WTC11 (cell line): ENCODE measurements at regions not wholly inside any gene's neighbourhood (a gene's known extent, or its start where the extent isn't known, plus 50 kb on each side); places are given as distances from the start of the nearest gene placed in this dataset.

Source experiments
- ATAC-seq: fragments of 200-7000 bp; cut with Tn5 transposase; 2 replicates; pipeline ENCODE4 v1.10.0; 2021; ENCODE audit warnings: mild to moderate bottlenecking, moderate library complexity
- CTCF ChIA-PET: fragments of 300-600 bp; sonication (Branson Sonifier 250); formaldehyde crosslinking; loops from one replicate; lab custom pipeline; 2021; ENCODE audit warnings: antibody characterized with exemption; lab: Charles Lee
- POLR2A ChIA-PET: fragments of 350-600 bp; sonication (Branson Sonifier 250); formaldehyde crosslinking; loops from one replicate; lab custom pipeline; 2021; ENCODE audit warnings: antibody characterized with exemption; lab: Charles Lee
- DNase-seq: peaks from one replicate; pipeline ENCODE4 v3.0.0; 2021; ENCODE audit warnings: low spot score
- H3K27ac Mint-ChIP-seq: 2 replicates; pipeline ENCODE4 v1.8.0; 2021; ENCODE audit warnings: mixed read lengths
- H3K27me3 Mint-ChIP-seq: 2 replicates; pipeline ENCODE4 v1.8.0; 2021; ENCODE audit warnings: low read depth, mild to moderate bottlenecking, moderate library complexity, mixed read lengths
- H3K36me3 Mint-ChIP-seq: 2 replicates; pipeline ENCODE4 v1.8.0; 2021; ENCODE audit warnings: mixed read lengths
- H3K4me1 Mint-ChIP-seq: 2 replicates; pipeline ENCODE4 v1.8.0; 2022; ENCODE audit warnings: mixed read lengths
- H3K4me3 Mint-ChIP-seq: 2 replicates; pipeline ENCODE4 v1.8.0; 2021; ENCODE audit warnings: mild to moderate bottlenecking, moderate library complexity, mixed read lengths
- H3K9me3 Mint-ChIP-seq: 2 replicates; pipeline ENCODE4 v1.8.0; 2021; ENCODE audit warnings: mixed read lengths
- ATF1 ChIP-seq: sonication (generic); formaldehyde crosslinking; IDR thresholded peaks from 2 replicates; pipeline ENCODE4 v1.8.1; 2023; ENCODE audit warnings: mild to moderate bottlenecking, moderate library complexity, missing genetic modification reagents
- CREB1 ChIP-seq: sonication (generic); formaldehyde crosslinking; IDR thresholded peaks from 2 replicates; pipeline ENCODE4 v1.8.0; 2023; ENCODE audit warnings: mild to moderate bottlenecking, missing genetic modification reagents
- ESRRA ChIP-seq: sonication (generic); formaldehyde crosslinking; IDR thresholded peaks from 2 replicates; pipeline ENCODE4 v1.8.1; 2022; ENCODE audit warnings: mild to moderate bottlenecking, missing genetic modification reagents, borderline replicate concordance
- FOXP1 ChIP-seq: sonication (generic); formaldehyde crosslinking; IDR thresholded peaks from 2 replicates; pipeline ENCODE4 v1.8.0; 2022; ENCODE audit warnings: missing genetic modification reagents, mild to moderate bottlenecking, moderate library complexity, borderline replicate concordance
- GABPB1 ChIP-seq: sonication (generic); formaldehyde crosslinking; IDR thresholded peaks from 2 replicates; pipeline ENCODE4 v1.8.1; 2023; ENCODE audit warnings: mild to moderate bottlenecking, missing genetic modification reagents
- JUN ChIP-seq: sonication (generic); formaldehyde crosslinking; IDR thresholded peaks from 2 replicates; pipeline ENCODE4 v1.8.0; 2023; ENCODE audit warnings: mild to moderate bottlenecking, missing genetic modification reagents
- NFATC4 ChIP-seq: fragments of 250-450 bp; sonication (Bioruptor Pico); IDR thresholded peaks from 2 replicates; pipeline ENCODE4 v1.9.0; 2021; ENCODE audit warnings: mild to moderate bottlenecking
- NR1H2 ChIP-seq: sonication (generic); formaldehyde crosslinking; IDR thresholded peaks from 2 replicates; pipeline ENCODE4 v1.9.0; 2021; ENCODE audit warnings: mild to moderate bottlenecking, moderate library complexity, missing genetic modification reagents
- NR3C1 ChIP-seq: sonication (generic); formaldehyde crosslinking; conservative IDR thresholded peaks from 2 replicates; pipeline ENCODE4 v1.8.1; 2023; ENCODE audit warnings: low read depth, mild to moderate bottlenecking, missing genetic modification reagents
- TEAD1 ChIP-seq: sonication (generic); formaldehyde crosslinking; IDR thresholded peaks from 2 replicates; pipeline ENCODE4 v1.8.0; 2022; ENCODE audit warnings: mild to moderate bottlenecking, missing genetic modification reagents
- ZNF423 ChIP-seq: fragments of 250-450 bp; sonication (Bioruptor Pico); IDR thresholded peaks from 2 replicates; pipeline ENCODE4 v2.1.2; 2022; ENCODE audit warnings: mild to moderate bottlenecking, moderate library complexity
- TF ChIP-seq, protein P1 (sequence below): fragments of 250-450 bp; sonication (Bioruptor Pico); IDR thresholded peaks from 2 replicates; pipeline ENCODE4 v2.1.2; 2022; ENCODE audit warnings: mild to moderate bottlenecking, moderate library complexity
- TF ChIP-seq, protein P2 (sequence below): fragments of 200-600 bp; IDR thresholded peaks from 2 replicates; pipeline ENCODE4 v1.8.0; 2022; ENCODE audit warnings: antibody characterized with exemption
- TF ChIP-seq, protein P3 (sequence below): fragments of 250-450 bp; sonication (Bioruptor Pico); IDR thresholded peaks from 2 replicates; pipeline ENCODE4 v1.8.0; 2021; ENCODE audit warnings: mild to moderate bottlenecking
- TF ChIP-seq, protein P4 (sequence below): fragments of 250-450 bp; sonication (Bioruptor Pico); IDR thresholded peaks from 2 replicates; pipeline ENCODE4 v1.9.0; 2021; ENCODE audit warnings: mild to moderate bottlenecking

DNA sequence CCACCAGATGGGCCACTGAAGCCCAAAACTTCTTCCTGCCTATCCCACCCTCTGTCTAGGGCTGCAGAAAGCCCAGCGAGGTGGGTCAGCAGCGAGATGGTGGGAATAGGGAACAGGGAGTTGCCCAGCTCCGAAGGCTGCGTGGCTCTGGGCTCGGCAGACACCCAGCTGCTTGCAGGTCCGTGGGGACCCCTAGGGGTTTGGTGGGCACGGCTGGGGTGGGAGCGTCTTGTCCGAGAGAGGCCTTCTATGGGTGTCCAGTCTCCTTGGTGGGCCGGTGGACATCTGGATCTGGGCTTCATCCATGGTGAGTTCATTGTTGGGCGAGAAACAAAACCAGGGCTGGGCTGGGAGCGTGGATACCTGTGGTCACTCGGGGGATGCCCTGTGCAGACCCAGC is 1211.0 kb downstream of the BRD1 start:
- Mint-ChIP-seq H3K4me1 (no peaks in the 10 kb centered on the region), H3K4me3 (no peak overlapping the region), H3K36me3 (no peaks in the 10 kb centered on the region), H3K9me3 (no peaks in the 10 kb centered on the region), H3K27ac (no peak overlapping the region), H3K27me3 (no peaks in the 10 kb centered on the region)
- ChIA-PET POLR2A (no interaction called here), CTCF (no interaction called here)
- no peak for TF ChIP-seq CREB1 (CRISPR knock-in tag)
- DNase-seq, result no peak
- ATAC-seq, result no peak

DNA sequence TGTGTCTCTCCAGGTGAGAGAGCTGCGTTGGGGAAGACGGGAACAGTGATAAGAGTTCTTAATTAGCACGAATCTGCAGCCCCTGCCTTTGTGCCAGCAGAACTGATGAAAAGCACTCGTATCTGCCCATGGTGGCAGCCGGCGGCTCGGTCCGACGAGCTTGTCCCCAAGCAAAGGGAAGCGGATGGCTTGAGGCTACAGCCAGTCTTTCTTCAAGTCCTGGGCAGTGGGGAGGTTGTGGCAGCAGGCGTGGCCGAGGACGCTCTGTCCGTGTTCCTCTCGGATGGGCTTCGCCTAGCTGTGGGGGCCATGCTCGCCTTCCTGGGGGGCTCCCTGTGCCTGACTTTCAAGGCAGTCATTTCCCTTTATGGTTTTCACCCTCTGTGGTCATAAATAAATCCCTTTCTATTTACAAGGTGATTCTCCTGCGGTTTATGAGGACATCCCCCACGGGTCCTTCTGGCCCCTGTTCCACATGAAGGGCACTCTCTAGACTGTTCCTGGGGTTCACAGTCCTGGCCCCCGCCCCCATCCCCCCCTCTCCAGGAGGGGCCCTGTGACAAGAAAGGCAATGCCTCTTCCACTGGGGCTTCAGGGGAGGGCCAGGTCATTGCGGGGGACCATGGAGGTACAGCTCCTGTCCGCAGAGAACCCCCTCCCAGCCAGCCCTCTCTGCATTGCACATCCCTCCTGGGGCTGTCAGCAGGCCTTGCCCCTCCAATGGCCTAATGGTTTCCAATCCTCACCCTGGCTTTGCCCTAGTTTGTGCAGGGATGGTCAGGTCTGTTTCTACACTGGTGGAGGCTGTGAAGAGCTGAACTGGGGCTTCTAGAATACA is 1212.3 kb downstream of the BRD1 start:
- POLR2A ChIA-PET, result no interaction called here

DNA sequence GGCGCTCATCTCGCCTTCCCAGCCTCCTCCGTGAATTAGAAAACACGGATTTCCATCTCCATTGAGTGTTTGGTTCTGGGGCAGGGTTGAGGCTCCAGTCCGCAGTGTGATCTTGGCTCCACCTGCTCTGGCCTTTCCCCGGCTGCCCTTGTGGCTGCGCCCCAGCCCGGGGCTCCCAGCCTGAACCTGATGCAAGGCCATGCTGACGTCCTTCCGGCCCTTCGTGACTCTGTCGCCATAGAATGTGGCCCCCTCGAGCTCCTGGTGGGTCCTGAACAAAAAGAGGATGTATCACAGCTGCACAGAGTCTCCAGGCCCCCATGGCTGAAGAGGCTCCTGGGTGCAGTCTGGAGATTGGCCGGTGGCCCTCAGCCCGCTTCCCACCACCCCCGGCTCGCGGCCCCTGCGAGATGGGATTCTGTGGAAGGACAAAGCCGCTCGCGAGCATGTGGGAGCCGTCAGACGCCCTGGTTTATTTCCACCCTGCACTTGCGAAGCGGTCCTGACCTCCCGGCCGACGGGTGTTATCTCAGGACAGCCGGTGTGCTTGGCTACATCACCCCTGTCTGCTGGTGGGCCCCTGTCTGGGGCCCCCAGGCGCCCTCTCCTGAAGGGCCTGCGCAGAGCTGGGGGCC is 1214.0 kb downstream of the BRD1 start:
- Mint-ChIP-seq H3K36me3 (peaks cover 4% of the 10 kb centered on the region), H3K9me3 (peaks cover 4% of the 10 kb centered on the region)
- ATAC-seq, result no peak
- POLR2A ChIA-PET, result no interaction called here
- TF ChIP-seq NFATC4 (CRISPR knock-in tag) (no peak), NR1H2 (no peak), ATF1 (CRISPR knock-in tag) (no peak), ESRRA (no peak), ZNF423 (no peak)
- TF ChIP-seq, protein P1, sequence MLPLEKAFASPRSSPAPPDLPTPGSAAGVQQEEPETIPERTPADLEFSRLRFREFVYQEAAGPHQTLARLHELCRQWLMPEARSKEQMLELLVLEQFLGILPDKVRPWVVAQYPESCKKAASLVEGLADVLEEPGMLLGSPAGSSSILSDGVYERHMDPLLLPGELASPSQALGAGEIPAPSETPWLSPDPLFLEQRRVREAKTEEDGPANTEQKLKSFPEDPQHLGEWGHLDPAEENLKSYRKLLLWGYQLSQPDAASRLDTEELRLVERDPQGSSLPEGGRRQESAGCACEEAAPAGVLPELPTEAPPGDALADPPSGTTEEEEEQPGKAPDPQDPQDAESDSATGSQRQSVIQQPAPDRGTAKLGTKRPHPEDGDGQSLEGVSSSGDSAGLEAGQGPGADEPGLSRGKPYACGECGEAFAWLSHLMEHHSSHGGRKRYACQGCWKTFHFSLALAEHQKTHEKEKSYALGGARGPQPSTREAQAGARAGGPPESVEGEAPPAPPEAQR, result no peak
- TF ChIP-seq, protein P2, sequence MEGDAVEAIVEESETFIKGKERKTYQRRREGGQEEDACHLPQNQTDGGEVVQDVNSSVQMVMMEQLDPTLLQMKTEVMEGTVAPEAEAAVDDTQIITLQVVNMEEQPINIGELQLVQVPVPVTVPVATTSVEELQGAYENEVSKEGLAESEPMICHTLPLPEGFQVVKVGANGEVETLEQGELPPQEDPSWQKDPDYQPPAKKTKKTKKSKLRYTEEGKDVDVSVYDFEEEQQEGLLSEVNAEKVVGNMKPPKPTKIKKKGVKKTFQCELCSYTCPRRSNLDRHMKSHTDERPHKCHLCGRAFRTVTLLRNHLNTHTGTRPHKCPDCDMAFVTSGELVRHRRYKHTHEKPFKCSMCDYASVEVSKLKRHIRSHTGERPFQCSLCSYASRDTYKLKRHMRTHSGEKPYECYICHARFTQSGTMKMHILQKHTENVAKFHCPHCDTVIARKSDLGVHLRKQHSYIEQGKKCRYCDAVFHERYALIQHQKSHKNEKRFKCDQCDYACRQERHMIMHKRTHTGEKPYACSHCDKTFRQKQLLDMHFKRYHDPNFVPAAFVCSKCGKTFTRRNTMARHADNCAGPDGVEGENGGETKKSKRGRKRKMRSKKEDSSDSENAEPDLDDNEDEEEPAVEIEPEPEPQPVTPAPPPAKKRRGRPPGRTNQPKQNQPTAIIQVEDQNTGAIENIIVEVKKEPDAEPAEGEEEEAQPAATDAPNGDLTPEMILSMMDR, result no peak
- TF ChIP-seq, all 79 proteins: peak for 0
- no peak overlapping the region for H3K27ac Mint-ChIP-seq
- CTCF ChIA-PET, result interaction anchor here (0.9 kb wide), 1 partner anchor 37 kb away, joined by 3 read pairs; no protein-coding TSS in a partner anchor
- no peaks in the 10 kb centered on the region for H3K4me1 Mint-ChIP-seq
- no peaks in the 10 kb centered on the region; the same call in 1 of the 2 replicates for H3K27me3 Mint-ChIP-seq
- H3K4me3 Mint-ChIP-seq, result no peak overlapping the region
- DNase-seq, result no peak

More for the DNA sequence above, 1212.3 kb downstream of the BRD1 start:
- Mint-ChIP-seq H3K4me1 (no peaks in the 10 kb centered on the region), H3K36me3 (peaks cover 4% of the 10 kb centered on the region), H3K4me3 (no peak overlapping the region), H3K27ac (no peak overlapping the region), H3K27me3 (no peaks in the 10 kb centered on the region; the same call in 1 of the 2 replicates), H3K9me3 (peaks cover 4% of the 10 kb centered on the region)
- DNase-seq (no peak), ATAC-seq (no peak)
- CTCF ChIA-PET, result no interaction called here
- no peak for TF ChIP-seq GABPB1
- no peak for TF ChIP-seq FOXP1 (CRISPR knock-in tag)
- TF ChIP-seq JUN, result no peak
- TF ChIP-seq, protein P3, sequence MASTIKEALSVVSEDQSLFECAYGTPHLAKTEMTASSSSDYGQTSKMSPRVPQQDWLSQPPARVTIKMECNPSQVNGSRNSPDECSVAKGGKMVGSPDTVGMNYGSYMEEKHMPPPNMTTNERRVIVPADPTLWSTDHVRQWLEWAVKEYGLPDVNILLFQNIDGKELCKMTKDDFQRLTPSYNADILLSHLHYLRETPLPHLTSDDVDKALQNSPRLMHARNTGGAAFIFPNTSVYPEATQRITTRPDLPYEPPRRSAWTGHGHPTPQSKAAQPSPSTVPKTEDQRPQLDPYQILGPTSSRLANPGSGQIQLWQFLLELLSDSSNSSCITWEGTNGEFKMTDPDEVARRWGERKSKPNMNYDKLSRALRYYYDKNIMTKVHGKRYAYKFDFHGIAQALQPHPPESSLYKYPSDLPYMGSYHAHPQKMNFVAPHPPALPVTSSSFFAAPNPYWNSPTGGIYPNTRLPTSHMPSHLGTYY, result no peak
- no peak for TF ChIP-seq NR3C1 (CRISPR knock-in tag)
- TF ChIP-seq, protein P4, sequence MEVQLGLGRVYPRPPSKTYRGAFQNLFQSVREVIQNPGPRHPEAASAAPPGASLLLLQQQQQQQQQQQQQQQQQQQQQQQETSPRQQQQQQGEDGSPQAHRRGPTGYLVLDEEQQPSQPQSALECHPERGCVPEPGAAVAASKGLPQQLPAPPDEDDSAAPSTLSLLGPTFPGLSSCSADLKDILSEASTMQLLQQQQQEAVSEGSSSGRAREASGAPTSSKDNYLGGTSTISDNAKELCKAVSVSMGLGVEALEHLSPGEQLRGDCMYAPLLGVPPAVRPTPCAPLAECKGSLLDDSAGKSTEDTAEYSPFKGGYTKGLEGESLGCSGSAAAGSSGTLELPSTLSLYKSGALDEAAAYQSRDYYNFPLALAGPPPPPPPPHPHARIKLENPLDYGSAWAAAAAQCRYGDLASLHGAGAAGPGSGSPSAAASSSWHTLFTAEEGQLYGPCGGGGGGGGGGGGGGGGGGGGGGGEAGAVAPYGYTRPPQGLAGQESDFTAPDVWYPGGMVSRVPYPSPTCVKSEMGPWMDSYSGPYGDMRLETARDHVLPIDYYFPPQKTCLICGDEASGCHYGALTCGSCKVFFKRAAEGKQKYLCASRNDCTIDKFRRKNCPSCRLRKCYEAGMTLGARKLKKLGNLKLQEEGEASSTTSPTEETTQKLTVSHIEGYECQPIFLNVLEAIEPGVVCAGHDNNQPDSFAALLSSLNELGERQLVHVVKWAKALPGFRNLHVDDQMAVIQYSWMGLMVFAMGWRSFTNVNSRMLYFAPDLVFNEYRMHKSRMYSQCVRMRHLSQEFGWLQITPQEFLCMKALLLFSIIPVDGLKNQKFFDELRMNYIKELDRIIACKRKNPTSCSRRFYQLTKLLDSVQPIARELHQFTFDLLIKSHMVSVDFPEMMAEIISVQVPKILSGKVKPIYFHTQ, result no peak
- no peak for TF ChIP-seq TEAD1 (CRISPR knock-in tag)
